DOHH2 (cell line): ENCODE measurements at regions not wholly inside any gene's neighbourhood (a gene's known extent, or its start where the extent isn't known, plus 50 kb on each side); places are given as distances from the start of the nearest gene placed in this dataset.

Source experiments
- H3F3A ChIP-seq: fragments of 200-600 bp; sonication (generic), shearing (Covaris generic); 2 replicates; pipeline ENCODE4 v1.6.0; 2016; ENCODE audit warnings: antibody characterized with exemption, mild to moderate bottlenecking; ENCODE audit not compliant: control insufficient read depth, insufficient read depth
- H3K27ac ChIP-seq: fragments of 200-600 bp; sonication (generic); 2 replicates; pipeline ENCODE4 v1.5.1; 2014; ENCODE audit warnings: low read depth, mild to moderate bottlenecking, low read length, moderate library complexity
- H3K27me3 ChIP-seq: fragments of 200-600 bp; sonication (generic); 2 replicates; pipeline ENCODE4 v1.6.1; 2014; ENCODE audit warnings: mild to moderate bottlenecking, low read length, mixed read lengths; ENCODE audit not compliant: control insufficient read depth
- H3K36me3 ChIP-seq: fragments of 200-600 bp; sonication (generic); 2 replicates; pipeline ENCODE4 v1.6.1; 2014; ENCODE audit warnings: mild to moderate bottlenecking, low read length, moderate library complexity, mixed read lengths; ENCODE audit not compliant: control insufficient read depth
- H3K4me1 ChIP-seq: fragments of 200-600 bp; sonication (generic); 2 replicates; pipeline ENCODE4 v1.6.1; 2014; ENCODE audit warnings: mild to moderate bottlenecking, low read length, mixed read lengths; ENCODE audit not compliant: control insufficient read depth
- H3K4me2 ChIP-seq: fragments of 200-600 bp; sonication (generic); 2 replicates; pipeline ENCODE4 v1.6.0; 2014; ENCODE audit warnings: mild to moderate bottlenecking, low read length, moderate library complexity
- H3K4me3 ChIP-seq: fragments of 200-600 bp; sonication (generic); 2 replicates; pipeline ENCODE4 v1.5.1; 2014; ENCODE audit warnings: mild to moderate bottlenecking, low read length, mixed read lengths
- H3K79me2 ChIP-seq: fragments of 200-600 bp; sonication (generic); 2 replicates; pipeline ENCODE4 v1.6.1; 2014; ENCODE audit warnings: mild to moderate bottlenecking, low read length, mixed read lengths; ENCODE audit not compliant: control insufficient read depth
- H3K9me2 ChIP-seq: fragments of 200-600 bp; sonication (generic); replicated peaks from 2 replicates; pipeline ENCODE4 v1.6.1; 2014; ENCODE audit warnings: mild to moderate bottlenecking, low read length, mixed read lengths; ENCODE audit not compliant: control insufficient read depth
- H3K9me3 ChIP-seq: fragments of 200-600 bp; sonication (generic); 2 replicates; pipeline ENCODE4 v1.6.1; 2014; ENCODE audit warnings: antibody characterized with exemption, low read length, mixed read lengths; ENCODE audit not compliant: control insufficient read depth, insufficient read depth
- H4K20me1 ChIP-seq: fragments of 200-600 bp; sonication (generic); 2 replicates; pipeline ENCODE4 v1.6.0; 2014; ENCODE audit warnings: low read depth, mild to moderate bottlenecking, antibody characterized with exemption, low read length, moderate library complexity; ENCODE audit not compliant: control insufficient read depth, insufficient read depth
- CTCF ChIP-seq: fragments of 200-600 bp; sonication (generic); IDR thresholded peaks from one replicate; pipeline ENCODE4 v1.5.1; 2014; ENCODE audit warnings: antibody characterized with exemption, mild to moderate bottlenecking, low read depth, low read length; ENCODE audit not compliant: poor library complexity, severe bottlenecking
- EZH2phosphoT487 ChIP-seq: fragments of 200-600 bp; sonication (generic); IDR thresholded peaks from 2 replicates; pipeline ENCODE4 v1.6.1; 2017; ENCODE audit warnings: borderline replicate concordance, mild to moderate bottlenecking, antibody characterized with exemption, low read length, moderate library complexity, mixed read lengths

- Histone ChIP-seq H3K36me3 (no peaks in the 10 kb centered on the region), H3K9me3 (no peaks in the 10 kb centered on the region), H4K20me1 (no peaks in the 10 kb centered on the region), H3K27ac (no peak overlapping the region), H3K9me2 (no peaks in the 10 kb centered on the region), H3K4me2 (no peak overlapping the region), H3K4me3 (no peak overlapping the region), H3K27me3 (no peaks in the 10 kb centered on the region), H3K79me2 (no peaks in the 10 kb centered on the region), H3K4me1 (no peaks in the 10 kb centered on the region), H3F3A (no peaks in the 10 kb centered on the region)
- TF ChIP-seq EZH2phosphoT487 (no peak), CTCF (no peak)
Observed at GRCh38 chr4:54574500-54574899, 83.3 kb upstream of the KIT start.

- H3K27ac ChIP-seq = no peak overlapping the region
- no peaks in the 10 kb centered on the region for H3K4me1 ChIP-seq
- H3K9me3 ChIP-seq = no peaks in the 10 kb centered on the region
- no peaks in the 10 kb centered on the region for H3K36me3 ChIP-seq
- H3K9me2 ChIP-seq = no peaks in the 10 kb centered on the region
- TF ChIP-seq CTCF (no peak), EZH2phosphoT487 (no peak)
- H3K27me3 ChIP-seq = no peaks in the 10 kb centered on the region
- no peaks in the 10 kb centered on the region for H3F3A ChIP-seq
- no peaks in the 10 kb centered on the region for H4K20me1 ChIP-seq
- no peaks in the 10 kb centered on the region for H3K79me2 ChIP-seq
- H3K4me2 ChIP-seq = no peak overlapping the region
- H3K4me3 ChIP-seq = no peak overlapping the region
Observed at GRCh38 chr4:54575919-54576318, 81.8 kb upstream of the KIT start.

- Histone ChIP-seq H3K4me1 (no peaks in the 10 kb centered on the region), H3F3A (no peaks in the 10 kb centered on the region), H3K27ac (no peak overlapping the region), H3K27me3 (no peaks in the 10 kb centered on the region), H4K20me1 (no peaks in the 10 kb centered on the region), H3K4me2 (no peak overlapping the region), H3K4me3 (no peak overlapping the region), H3K36me3 (no peaks in the 10 kb centered on the region), H3K9me3 (no peaks in the 10 kb centered on the region), H3K9me2 (no peaks in the 10 kb centered on the region), H3K79me2 (no peaks in the 10 kb centered on the region)
- TF ChIP-seq CTCF = no peak
- no peak for TF ChIP-seq EZH2phosphoT487
Observed at GRCh38 chr4:54581807-54582206, 76.0 kb upstream of the KIT start.
